SK-N-SH treated with all-trans-retinoic acid at 6 μM for 48 hours (cell line): ENCODE measurements at regions not wholly inside any gene's neighbourhood (a gene's known extent, or its start where the extent isn't known, plus 50 kb on each side); places are given as distances from the start of the nearest gene placed in this dataset.

Source experiments
- ATAC-seq: fragments of 200-7000 bp; cut with Tn5 transposase; 3 replicates; pipeline ENCODE4 v1.9.1; 2020; ENCODE audit warnings: mild to moderate bottlenecking, moderate library complexity
- ARNTL ChIP-seq: fragments of 450-650 bp; formaldehyde crosslinking; IDR thresholded peaks from 2 replicates; pipeline ENCODE4 v1.5.0; 2020; ENCODE audit warnings: low read depth, mild to moderate bottlenecking, moderate library complexity, borderline replicate concordance
- BACH2 ChIP-seq: fragments of 250-450 bp; sonication (Bioruptor Pico); IDR thresholded peaks from 2 replicates; pipeline ENCODE4 v1.9.0; 2021; ENCODE audit warnings: mild to moderate bottlenecking, borderline replicate concordance
- CSDC2 ChIP-seq: fragments of 250-450 bp; sonication (Bioruptor Pico); IDR thresholded peaks from 2 replicates; pipeline ENCODE4 v1.5.0; 2020; ENCODE audit warnings: mild to moderate bottlenecking, moderate library complexity
- ESRRG ChIP-seq: fragments of 250-450 bp; sonication (Bioruptor Pico); IDR thresholded peaks from 2 replicates; pipeline ENCODE4 v1.6.1; 2021; ENCODE audit warnings: mild to moderate bottlenecking
- GLIS3 ChIP-seq: fragments of 250-450 bp; sonication (Bioruptor Pico); IDR thresholded peaks from 2 replicates; pipeline ENCODE4 v1.5.0; 2020; ENCODE audit warnings: mild to moderate bottlenecking, moderate library complexity
- ISL1 ChIP-seq: fragments of 250-450 bp; sonication (Bioruptor Pico); IDR thresholded peaks from 2 replicates; pipeline ENCODE4 v2.1.2; 2022; ENCODE audit warnings: mild to moderate bottlenecking, moderate library complexity
- OSR1 ChIP-seq: fragments of 250-450 bp; sonication (Bioruptor Pico); IDR thresholded peaks from 2 replicates; pipeline ENCODE4 v1.8.0; 2022; ENCODE audit warnings: moderate library complexity, mild to moderate bottlenecking, inconsistent platforms
- PPARA ChIP-seq: fragments of 250-450 bp; sonication (Bioruptor Pico); IDR thresholded peaks from 2 replicates; pipeline ENCODE4 v1.5.0; 2020; ENCODE audit warnings: mild to moderate bottlenecking, borderline replicate concordance
- RARB ChIP-seq: fragments of 250-450 bp; sonication (Bioruptor Pico); IDR thresholded peaks from 2 replicates; pipeline ENCODE4 v1.8.0; 2021; ENCODE audit warnings: mild to moderate bottlenecking, moderate library complexity
- SNAI2 ChIP-seq: fragments of 250-450 bp; sonication (Bioruptor Pico); IDR thresholded peaks from 2 replicates; pipeline ENCODE4 v1.5.0; 2020; ENCODE audit warnings: mild to moderate bottlenecking, moderate library complexity
- TOX ChIP-seq: fragments of 250-450 bp; sonication (Bioruptor Pico); IDR thresholded peaks from 2 replicates; pipeline ENCODE4 v1.8.0; 2021; ENCODE audit warnings: mild to moderate bottlenecking, moderate library complexity, borderline replicate concordance
- ZFP3 ChIP-seq: fragments of 250-450 bp; sonication (Bioruptor Pico); IDR thresholded peaks from 2 replicates; pipeline ENCODE4 v1.5.0; 2020; ENCODE audit warnings: mild to moderate bottlenecking, moderate library complexity
- ZFP30 ChIP-seq: fragments of 450-650 bp; formaldehyde crosslinking; IDR thresholded peaks from 2 replicates; pipeline ENCODE4 v1.5.0; 2022; ENCODE audit warnings: mild to moderate bottlenecking, moderate library complexity
- ZNF565 ChIP-seq: fragments of 450-650 bp; formaldehyde crosslinking; conservative IDR thresholded peaks from 2 replicates; pipeline ENCODE4 v1.5.0; 2020; ENCODE audit warnings: low read depth, mild to moderate bottlenecking, moderate library complexity
- ZNF70 ChIP-seq: fragments of 450-650 bp; formaldehyde crosslinking; IDR thresholded peaks from 2 replicates; pipeline ENCODE4 v1.5.0; 2020; ENCODE audit warnings: mild to moderate bottlenecking, moderate library complexity
- ZNF8 ChIP-seq: fragments of 450-650 bp; formaldehyde crosslinking; IDR thresholded peaks from 2 replicates; pipeline ENCODE4 v1.5.0; 2020; ENCODE audit warnings: mild to moderate bottlenecking, moderate library complexity
- TF ChIP-seq, protein P1 (sequence below): fragments of 250-450 bp; sonication (Bioruptor Pico); IDR thresholded peaks from 2 replicates; pipeline ENCODE4 v1.5.1; 2021; ENCODE audit warnings: mild to moderate bottlenecking, moderate library complexity
- TF ChIP-seq, protein P2 (sequence below): fragments of 250-450 bp; sonication (Bioruptor Pico); IDR thresholded peaks from 2 replicates; pipeline ENCODE4 v1.5.0; 2020; ENCODE audit warnings: mild to moderate bottlenecking, moderate library complexity
- TF ChIP-seq, protein P3 (sequence below): fragments of 250-450 bp; sonication (Bioruptor Pico); IDR thresholded peaks from 2 replicates; pipeline ENCODE4 v1.8.0; 2020; ENCODE audit warnings: mild to moderate bottlenecking, moderate library complexity, borderline replicate concordance
- TF ChIP-seq, protein P4 (sequence below): fragments of 250-450 bp; sonication (Bioruptor Pico); IDR thresholded peaks from 2 replicates; pipeline ENCODE4 v1.5.1; 2020; ENCODE audit warnings: low read depth, mild to moderate bottlenecking, moderate library complexity
- TF ChIP-seq, protein P5 (sequence below): fragments of 250-450 bp; sonication (Bioruptor Pico); IDR thresholded peaks from 2 replicates; pipeline ENCODE4 v1.8.0; 2021; ENCODE audit warnings: low read depth, mild to moderate bottlenecking, moderate library complexity, borderline replicate concordance

DNA sequence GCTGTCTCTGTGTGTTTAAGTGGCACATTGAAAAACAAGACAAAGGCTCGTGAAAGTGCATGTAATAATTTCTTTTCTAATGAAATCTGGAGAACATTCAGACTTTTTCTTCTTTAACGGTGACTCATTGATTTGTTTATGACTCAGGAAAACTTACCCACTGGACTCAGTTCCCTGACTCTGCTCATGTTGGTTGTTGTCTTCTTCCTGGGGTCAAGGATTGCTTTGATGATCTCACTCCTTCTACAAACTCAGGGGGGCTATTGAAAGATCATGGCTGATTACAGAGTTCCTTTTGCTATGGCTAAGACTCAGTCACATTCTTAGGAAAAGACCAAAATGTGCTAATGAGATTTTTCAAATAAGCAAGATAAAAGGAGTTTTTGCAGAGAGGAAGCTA, 141.1 kb upstream of the DAP start:
- TF ChIP-seq ESRRG (CRISPR knock-in tag): no peak
- no peak for TF ChIP-seq ZFP3 (CRISPR knock-in tag)
- TF ChIP-seq ZFP30 (CRISPR knock-in tag): no peak
- no peak for TF ChIP-seq PPARA
- TF ChIP-seq, protein P1, sequence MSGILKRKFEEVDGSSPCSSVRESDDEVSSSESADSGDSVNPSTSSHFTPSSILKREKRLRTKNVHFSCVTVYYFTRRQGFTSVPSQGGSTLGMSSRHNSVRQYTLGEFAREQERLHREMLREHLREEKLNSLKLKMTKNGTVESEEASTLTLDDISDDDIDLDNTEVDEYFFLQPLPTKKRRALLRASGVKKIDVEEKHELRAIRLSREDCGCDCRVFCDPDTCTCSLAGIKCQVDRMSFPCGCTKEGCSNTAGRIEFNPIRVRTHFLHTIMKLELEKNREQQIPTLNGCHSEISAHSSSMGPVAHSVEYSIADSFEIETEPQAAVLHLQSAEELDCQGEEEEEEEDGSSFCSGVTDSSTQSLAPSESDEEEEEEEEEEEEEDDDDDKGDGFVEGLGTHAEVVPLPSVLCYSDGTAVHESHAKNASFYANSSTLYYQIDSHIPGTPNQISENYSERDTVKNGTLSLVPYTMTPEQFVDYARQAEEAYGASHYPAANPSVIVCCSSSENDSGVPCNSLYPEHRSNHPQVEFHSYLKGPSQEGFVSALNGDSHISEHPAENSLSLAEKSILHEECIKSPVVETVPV: no peak
- no peak for TF ChIP-seq SNAI2
- TF ChIP-seq, protein P2, sequence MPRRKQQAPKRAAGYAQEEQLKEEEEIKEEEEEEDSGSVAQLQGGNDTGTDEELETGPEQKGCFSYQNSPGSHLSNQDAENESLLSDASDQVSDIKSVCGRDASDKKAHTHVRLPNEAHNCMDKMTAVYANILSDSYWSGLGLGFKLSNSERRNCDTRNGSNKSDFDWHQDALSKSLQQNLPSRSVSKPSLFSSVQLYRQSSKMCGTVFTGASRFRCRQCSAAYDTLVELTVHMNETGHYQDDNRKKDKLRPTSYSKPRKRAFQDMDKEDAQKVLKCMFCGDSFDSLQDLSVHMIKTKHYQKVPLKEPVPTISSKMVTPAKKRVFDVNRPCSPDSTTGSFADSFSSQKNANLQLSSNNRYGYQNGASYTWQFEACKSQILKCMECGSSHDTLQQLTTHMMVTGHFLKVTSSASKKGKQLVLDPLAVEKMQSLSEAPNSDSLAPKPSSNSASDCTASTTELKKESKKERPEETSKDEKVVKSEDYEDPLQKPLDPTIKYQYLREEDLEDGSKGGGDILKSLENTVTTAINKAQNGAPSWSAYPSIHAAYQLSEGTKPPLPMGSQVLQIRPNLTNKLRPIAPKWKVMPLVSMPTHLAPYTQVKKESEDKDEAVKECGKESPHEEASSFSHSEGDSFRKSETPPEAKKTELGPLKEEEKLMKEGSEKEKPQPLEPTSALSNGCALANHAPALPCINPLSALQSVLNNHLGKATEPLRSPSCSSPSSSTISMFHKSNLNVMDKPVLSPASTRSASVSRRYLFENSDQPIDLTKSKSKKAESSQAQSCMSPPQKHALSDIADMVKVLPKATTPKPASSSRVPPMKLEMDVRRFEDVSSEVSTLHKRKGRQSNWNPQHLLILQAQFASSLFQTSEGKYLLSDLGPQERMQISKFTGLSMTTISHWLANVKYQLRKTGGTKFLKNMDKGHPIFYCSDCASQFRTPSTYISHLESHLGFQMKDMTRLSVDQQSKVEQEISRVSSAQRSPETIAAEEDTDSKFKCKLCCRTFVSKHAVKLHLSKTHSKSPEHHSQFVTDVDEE: no peak
- TF ChIP-seq, protein P3, sequence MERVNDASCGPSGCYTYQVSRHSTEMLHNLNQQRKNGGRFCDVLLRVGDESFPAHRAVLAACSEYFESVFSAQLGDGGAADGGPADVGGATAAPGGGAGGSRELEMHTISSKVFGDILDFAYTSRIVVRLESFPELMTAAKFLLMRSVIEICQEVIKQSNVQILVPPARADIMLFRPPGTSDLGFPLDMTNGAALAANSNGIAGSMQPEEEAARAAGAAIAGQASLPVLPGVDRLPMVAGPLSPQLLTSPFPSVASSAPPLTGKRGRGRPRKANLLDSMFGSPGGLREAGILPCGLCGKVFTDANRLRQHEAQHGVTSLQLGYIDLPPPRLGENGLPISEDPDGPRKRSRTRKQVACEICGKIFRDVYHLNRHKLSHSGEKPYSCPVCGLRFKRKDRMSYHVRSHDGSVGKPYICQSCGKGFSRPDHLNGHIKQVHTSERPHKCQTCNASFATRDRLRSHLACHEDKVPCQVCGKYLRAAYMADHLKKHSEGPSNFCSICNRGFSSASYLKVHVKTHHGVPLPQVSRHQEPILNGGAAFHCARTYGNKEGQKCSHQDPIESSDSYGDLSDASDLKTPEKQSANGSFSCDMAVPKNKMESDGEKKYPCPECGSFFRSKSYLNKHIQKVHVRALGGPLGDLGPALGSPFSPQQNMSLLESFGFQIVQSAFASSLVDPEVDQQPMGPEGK (CRISPR knock-in tag): no peak
- TF ChIP-seq CSDC2 (CRISPR knock-in tag): no peak
- no peak for TF ChIP-seq GLIS3 (CRISPR knock-in tag)
- TF ChIP-seq RARB (CRISPR knock-in tag): no peak
- TF ChIP-seq, protein P4, sequence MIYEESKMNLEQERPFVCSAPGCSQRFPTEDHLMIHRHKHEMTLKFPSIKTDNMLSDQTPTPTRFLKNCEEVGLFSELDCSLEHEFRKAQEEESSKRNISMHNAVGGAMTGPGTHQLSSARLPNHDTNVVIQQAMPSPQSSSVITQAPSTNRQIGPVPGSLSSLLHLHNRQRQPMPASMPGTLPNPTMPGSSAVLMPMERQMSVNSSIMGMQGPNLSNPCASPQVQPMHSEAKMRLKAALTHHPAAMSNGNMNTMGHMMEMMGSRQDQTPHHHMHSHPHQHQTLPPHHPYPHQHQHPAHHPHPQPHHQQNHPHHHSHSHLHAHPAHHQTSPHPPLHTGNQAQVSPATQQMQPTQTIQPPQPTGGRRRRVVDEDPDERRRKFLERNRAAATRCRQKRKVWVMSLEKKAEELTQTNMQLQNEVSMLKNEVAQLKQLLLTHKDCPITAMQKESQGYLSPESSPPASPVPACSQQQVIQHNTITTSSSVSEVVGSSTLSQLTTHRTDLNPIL (CRISPR knock-in tag): no peak
- TF ChIP-seq, protein P5, sequence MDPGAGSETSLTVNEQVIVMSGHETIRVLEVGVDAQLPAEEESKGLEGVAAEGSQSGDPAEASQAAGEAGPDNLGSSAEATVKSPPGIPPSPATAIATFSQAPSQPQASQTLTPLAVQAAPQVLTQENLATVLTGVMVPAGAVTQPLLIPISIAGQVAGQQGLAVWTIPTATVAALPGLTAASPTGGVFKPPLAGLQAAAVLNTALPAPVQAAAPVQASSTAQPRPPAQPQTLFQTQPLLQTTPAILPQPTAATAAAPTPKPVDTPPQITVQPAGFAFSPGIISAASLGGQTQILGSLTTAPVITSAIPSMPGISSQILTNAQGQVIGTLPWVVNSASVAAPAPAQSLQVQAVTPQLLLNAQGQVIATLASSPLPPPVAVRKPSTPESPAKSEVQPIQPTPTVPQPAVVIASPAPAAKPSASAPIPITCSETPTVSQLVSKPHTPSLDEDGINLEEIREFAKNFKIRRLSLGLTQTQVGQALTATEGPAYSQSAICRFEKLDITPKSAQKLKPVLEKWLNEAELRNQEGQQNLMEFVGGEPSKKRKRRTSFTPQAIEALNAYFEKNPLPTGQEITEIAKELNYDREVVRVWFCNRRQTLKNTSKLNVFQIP: no peak
- no peak for TF ChIP-seq TOX
- no peak for TF ChIP-seq BACH2 (CRISPR knock-in tag)
- TF ChIP-seq ZNF565 (CRISPR knock-in tag): no peak
- no peak for TF ChIP-seq OSR1
- TF ChIP-seq, all 23 proteins: peak for 0
- no peak; the same call in 2 of the 3 replicates for ATAC-seq

DNA sequence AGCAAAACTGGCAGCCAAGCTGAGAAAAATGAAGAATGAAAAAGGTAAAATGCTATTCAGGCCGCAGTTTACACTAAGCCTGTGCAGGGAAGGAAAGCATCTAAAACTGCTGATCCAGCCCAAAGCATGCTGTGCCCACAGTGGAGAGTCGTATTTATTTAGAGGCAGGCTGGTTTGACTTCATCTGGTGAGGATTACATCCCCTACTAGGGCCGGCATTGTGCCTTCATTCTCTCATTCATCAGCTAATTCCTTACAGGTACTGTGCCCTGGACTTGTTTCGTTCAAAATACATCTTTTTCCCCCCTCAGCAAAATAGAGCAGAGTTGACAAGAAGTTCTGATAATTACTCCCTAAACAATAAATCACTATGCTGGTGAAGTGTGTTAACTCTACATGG, 137.5 kb upstream of the DAP start:
- TF ChIP-seq BACH2 (CRISPR knock-in tag): no peak
- no peak for ATAC-seq

DNA sequence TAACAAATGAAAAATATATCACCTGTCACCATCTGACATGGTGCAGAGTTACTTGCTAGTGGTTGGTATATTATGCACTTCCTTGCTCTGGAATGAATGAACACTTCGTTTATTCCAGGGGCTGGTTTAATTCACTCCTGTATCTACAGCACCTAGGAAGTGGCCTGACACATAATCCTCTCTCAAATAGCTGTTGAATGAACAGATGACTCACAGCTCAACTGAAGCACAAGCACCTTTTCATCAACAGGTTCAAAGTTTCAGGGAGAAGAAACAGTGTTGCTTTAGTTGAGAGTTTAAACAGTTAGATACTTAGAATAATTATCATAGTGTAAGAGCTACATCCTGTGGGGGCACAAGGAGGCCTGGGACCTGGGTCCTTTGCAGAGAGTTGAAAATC, 135.0 kb upstream of the DAP start:
- TF ChIP-seq ESRRG (CRISPR knock-in tag) (no peak), ISL1 (no peak), TOX (no peak), ZNF8 (no peak), RARB (CRISPR knock-in tag) (no peak), ARNTL (CRISPR knock-in tag) (no peak), BACH2 (CRISPR knock-in tag) (no peak), PPARA (no peak), ZNF70 (no peak), CSDC2 (CRISPR knock-in tag) (no peak), ZNF565 (CRISPR knock-in tag) (no peak)
- TF ChIP-seq, protein P5: no peak
- TF ChIP-seq, protein P1: no peak
- ATAC-seq: no peak
